Right ventricle myocardium superior (tissue), 1 donor: ENCODE measurements at regions not wholly inside any gene's neighbourhood (a gene's known extent, or its start where the extent isn't known, plus 50 kb on each side); places are given as distances from the start of the nearest gene placed in this dataset.
A peak's percentile ranks its signal among the peaks of the same experiment; 100 is the strongest.
"Not testable (repeated sequence)": the region's sequence is repeated elsewhere in the genome, so short reads cannot be mapped to it uniquely, and the experiment has no call there.

ENCODE experiments used
- ATAC-seq: fragments of 200-7000 bp; cut with Tn5 transposase; one replicate; pipeline ENCODE4 v1.9.1; 2020; ENCODE audit warnings: mild to moderate bottlenecking; ENCODE audit not compliant: poor library complexity
- DNase-seq: peaks from one replicate; pipeline ENCODE4 v3.0.0-alpha.2; 2020
- intact Hi-C: fragments of 100-400 bp; cut with DNase I; formaldehyde crosslinking; loops from one replicate; pipeline ENCODE4 v1.11.2; 2022
- donor health status: DM: no; HTN: yes; CAD: no; lungs with severe emphysema.

DNA sequence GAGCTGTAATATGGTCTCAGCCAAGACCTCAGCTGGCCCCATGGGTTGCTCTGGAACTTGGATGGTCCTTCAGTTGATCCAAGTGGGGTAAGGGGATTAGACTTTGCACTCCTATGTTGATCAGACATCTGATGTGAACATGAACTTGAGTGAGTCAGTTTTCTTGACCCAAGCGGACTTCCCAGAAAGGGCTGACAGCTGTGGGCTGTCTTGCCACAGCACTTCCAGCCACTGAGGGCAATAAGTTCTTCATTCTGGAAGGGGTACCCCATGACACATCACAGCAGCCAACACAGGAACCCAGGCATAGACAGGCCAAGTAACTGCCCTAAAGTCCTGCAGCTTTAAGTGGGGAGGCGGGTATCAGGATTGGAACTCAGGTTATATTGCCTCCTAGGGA is 93.9 kb upstream of the USP24 start:
- intact Hi-C loops = no loop called here
- no peak for DNase-seq
- ATAC-seq = no peak

DNA sequence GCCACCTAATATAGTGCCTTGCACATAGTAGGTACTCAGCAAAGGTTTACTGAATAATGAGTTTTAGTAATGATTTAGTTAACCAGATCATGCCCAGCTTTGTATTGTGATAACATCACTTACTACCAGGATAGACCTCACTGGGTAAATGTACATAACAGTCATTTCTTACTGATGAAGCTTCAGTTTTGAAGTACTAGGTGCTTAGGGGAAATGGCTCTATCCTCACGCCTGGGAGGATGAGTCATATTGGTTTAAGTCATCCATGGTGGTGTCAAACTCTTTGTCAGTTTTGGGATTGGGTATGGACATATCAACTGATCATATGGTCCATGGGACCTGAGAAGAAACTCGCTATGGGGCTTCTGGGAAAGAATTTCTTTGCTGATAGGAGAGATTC is 90.6 kb upstream of the USP24 start:
- DNase-seq (no peak), ATAC-seq (no peak)
- intact Hi-C loops = no loop called here

DNA sequence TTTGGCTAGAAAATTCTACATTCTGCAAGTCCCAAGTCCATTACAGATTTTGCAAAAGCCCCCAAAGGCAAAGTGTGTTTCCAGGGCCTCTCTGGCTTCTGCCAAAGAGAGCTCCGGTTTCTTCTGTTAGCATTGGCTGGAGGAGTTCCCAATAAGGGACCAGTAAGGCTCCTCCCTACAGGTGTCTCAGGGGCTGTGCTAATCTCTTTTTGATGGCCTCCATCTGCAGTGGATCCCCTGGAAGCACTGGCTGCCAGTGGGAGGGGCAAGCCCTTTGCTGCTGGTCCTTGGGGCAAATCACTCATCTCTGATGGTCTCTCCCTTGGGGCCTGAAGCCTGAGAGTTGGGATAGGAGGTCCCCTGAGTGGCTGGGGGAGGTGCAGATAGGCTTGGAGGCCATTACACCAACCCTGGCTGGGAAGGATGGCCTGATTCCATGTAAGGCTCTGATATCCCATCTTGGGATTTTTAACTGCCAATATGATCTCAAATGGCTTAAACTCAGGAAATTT is 89.1 kb upstream of the USP24 start:
- DNase-seq = peak; percentile 64
- intact Hi-C loops = no loop called here
- peak; percentile 77 for ATAC-seq

DNA sequence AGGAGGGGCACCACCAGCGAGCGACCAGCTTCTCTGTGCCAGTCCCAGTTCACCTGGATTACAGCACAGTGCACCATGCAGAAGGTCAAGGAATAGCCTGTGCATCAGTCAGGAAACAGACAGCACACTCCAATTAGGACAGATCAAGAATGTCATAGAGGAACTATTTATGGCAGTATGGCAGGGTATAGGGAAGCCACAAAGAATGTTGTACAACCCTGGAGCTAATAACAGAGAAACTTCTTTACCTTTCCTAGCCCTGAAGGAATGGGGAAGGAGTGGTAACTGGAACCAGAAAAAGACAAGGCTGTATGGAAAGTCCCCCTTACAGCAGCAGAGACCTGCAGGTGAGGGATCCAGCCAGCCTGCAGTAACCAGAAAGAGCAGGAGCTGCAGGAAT is 87.8 kb upstream of the USP24 start:
- intact Hi-C loops = no loop called here
- DNase-seq (no peak), ATAC-seq (no peak)

DNA sequence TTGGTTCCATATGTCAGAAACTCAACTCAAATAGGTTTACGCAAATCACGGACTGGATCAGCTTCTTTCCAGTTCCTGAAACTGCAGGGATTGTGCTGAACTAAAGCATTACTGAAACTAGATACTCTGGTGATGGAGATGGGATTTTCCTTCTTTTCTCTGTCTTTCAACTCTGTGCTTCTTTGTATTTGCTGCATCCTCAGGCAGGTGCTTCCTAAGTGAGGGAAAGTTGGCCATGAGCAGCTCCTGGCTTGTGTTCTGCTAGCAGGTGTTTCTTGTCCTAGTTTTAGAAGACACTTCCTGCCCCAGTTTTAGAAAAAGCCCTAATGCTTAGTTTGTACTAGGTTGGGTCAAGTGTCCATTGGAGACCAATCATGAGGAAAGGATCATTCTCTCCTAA is 86.7 kb upstream of the USP24 start:
- ATAC-seq = peak; percentile 19
- no peak for DNase-seq
- intact Hi-C loops = no loop called here

DNA sequence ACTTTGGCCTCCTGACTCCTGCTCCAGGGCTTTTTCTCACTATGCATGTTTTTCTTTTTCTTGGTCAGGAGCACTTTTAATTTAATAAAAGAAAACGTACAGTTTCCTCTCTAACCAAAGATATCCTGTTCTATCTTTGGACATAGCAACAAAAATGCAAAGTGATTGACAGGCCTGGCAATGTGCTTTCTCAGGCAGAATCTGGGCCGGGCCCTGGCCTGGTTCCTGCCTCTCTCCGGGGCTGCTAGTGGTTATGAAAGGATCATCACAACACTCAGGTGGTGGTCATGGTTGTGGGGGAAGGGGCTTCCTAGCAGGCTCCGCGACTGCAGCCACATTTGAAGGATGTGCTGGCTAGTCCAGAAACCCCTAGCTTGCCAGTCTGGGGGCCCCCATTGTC is 85.8 kb upstream of the USP24 start:
- DNase-seq (peak; percentile 46), ATAC-seq (no peak)
- intact Hi-C loops = no loop called here

DNA sequence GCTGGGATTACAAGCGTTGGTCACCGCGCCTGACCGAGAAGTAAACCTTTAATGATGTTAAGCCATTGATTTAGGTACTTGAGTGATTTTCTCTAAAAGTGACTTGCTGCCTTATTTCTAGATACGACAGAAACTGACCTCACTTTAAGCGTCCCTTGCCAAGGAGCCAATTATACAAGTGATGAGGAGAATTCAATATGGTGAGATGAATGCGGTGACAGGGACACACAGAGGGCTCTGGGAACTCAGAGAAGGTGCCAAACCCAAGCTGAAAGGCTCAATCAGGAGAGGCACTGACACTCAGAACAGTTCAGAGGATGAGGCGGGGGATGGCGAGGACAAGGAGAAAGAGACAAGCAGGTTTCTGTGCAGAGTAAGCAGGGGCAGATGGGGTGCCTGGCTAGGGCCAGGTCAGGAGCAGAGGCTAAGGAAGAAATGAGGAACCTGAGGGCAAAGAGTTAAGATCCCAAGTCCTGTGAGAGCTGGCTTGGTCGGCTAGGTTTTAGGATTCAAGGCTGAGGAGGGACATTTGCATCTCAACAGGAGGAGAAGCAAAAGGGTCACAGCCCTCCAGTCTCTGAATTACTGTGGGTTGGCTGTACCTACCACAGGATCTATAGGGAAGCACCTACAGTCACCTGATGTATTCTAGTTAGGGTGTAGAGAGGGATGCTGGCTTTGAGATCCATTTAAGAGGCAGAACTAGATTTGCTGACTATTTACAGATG is 83.2 kb upstream of the USP24 start:
- ATAC-seq (no peak), DNase-seq (no peak)
- intact Hi-C loops = no loop called here

DNA sequence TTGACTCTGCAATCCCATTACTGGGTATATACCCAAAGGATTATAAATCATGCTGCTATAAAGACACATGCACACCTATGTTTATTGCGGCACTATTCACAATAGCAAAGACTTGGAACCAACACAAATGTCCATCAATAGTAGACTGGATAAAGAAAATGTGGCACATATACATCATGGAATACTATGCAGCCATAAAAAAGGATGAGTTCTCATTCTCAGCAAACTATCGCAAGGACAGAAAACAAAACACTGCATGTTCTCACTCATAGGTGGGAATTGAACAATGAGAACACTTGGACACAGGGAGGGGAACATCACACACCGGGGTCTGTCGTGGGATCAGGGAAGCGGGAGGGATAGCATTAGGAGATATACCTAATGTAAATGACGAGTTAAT is 81.1 kb upstream of the USP24 start:
- ATAC-seq, intact Hi-C loops, DNase-seq: not testable (repeated sequence)

DNA sequence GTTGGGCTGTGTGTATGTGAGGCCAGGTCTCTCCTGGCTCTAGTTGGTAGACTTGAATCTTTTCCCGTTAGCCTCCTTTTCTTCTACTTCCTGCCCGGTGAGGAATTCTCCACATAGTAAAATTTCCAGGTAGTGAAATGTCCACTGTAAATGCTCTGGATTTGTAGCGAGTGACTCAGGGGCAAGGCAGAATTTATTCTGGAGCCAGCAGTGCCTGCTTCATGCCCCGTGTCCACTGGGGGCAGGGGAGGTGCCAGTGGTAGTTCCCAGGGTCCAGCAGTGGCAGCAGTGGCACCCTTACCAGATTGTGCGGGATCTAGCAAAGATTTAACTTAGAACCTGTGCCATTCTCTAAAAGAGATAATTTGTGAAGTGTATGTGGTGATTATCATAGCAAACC is 74.5 kb upstream of the USP24 start:
- ATAC-seq (no peak), DNase-seq (no peak)
- intact Hi-C loops = no loop called here

DNA sequence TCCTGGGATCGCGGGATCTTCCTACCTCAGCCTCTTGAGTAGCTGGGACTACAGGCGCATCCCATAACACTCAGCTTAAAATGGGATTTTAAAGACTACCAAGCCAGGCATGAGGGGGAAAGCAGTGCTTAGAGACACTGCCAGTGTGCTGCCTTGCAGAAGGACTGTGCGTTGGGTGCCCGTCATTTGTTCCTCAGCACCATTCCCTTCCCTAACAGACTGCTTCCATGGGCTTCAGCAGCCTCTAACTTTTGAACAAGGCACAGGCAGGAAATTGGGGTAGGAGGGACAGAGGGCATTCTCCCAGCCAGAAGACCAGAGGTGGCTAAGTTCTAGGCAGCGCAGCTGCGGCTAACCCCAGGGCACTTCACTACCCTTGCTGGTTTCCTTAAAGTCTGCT is 73.9 kb upstream of the USP24 start:
- intact Hi-C loops = no loop called here
- ATAC-seq (no peak), DNase-seq (no peak)

DNA sequence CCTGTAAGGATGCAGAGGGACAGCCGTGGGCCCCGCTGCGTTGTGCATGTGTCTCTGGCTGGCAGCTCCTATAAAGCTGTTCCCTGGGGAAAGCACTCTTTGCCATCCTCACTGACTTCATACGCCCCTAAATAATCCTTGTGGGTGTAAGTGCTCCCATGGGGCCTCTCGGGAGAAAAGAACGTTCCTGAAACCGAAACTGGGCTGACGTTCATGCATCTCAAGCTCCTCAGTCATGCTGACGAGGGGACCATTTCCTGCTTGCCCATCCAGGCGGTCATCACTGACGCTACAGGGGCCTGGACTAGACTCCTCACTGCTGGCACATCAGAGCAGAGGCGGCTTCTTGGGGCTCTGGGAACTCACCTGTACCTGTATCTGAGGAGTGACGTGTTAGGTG is 73.1 kb upstream of the USP24 start:
- no peak for DNase-seq
- intact Hi-C loops = no loop called here
- ATAC-seq = no peak

DNA sequence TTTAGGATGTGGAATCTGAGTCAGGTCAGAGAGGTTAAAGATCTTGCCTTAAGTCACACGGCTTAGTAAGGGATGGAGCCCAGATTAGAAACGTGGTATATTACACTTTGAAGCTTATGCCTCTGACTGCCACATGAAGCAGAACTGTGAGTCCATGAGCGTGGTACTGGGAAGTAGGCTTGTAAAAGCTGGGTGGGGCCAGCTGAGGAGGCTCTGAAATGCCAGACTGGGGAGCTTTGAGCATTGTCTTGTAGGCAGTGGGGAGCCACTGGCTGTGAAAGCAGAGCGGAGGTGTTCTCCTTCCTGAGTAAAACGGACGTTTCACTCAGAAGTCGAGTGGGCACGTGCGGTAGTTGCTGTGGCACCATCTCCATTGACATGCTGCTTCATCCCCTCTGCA is 72.6 kb upstream of the USP24 start:
- intact Hi-C loops = no loop called here
- no peak for ATAC-seq
- DNase-seq = no peak

DNA sequence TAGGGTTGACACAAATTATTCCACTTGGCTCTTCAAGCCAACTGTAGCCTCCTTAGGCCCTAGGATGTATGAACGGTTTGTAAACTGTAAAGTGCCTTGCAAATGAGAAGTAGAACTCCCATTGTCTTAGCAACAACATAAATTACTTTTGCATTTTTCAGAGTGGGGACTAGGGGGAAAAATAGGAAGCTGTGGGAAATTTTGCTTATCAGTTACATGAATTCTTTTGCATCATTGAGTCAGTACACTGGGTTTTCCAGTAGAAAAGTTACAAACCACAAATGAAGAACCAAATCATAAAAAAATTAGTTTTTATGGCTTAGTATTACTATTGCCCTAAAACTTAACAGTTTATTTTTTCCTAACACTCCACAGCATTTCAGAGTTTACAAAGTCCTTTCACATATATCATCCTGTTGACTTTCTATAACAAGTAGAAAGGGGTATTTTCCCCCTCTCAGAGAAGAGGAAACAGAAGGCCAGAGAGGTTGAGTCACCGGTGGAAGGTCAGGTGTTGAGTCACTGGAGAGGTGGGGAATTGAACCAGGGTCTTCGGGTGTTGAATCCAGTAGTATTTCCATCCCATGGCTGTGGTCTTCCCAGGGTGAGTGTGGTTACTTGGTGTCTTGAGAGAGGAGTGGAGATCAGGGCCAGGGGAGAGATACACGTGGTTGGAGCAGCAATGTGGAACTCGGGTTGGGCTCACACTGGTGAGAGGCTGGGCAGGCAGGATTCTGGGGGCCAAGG is 71.9 kb upstream of the USP24 start:
- DNase-seq (no peak), ATAC-seq (no peak)
- intact Hi-C loops = no loop called here

DNA sequence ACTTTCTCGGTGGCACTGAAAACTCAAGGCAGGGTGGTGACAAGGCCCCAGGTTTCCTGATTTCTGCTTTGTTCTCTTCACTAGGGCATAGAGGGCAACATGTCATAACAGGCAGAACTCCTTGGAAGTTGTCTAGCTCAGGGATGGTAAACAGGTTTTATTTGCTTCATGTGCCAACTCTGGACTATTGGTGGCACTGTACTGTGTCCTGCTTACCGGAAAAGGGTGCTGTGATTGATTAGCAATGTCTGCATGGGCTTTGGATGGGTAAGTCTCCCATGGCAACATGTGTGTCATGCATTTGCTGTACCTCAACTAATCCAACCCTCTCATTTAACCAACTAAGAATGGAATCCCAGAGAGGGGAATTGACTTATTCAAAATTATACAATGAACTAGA is 70.7 kb upstream of the USP24 start:
- DNase-seq (no peak), ATAC-seq (no peak)
- intact Hi-C loops = loop anchor here (2.0 kb wide), 1 partner anchor 1299 kb away; no protein-coding TSS in a partner anchor

DNA sequence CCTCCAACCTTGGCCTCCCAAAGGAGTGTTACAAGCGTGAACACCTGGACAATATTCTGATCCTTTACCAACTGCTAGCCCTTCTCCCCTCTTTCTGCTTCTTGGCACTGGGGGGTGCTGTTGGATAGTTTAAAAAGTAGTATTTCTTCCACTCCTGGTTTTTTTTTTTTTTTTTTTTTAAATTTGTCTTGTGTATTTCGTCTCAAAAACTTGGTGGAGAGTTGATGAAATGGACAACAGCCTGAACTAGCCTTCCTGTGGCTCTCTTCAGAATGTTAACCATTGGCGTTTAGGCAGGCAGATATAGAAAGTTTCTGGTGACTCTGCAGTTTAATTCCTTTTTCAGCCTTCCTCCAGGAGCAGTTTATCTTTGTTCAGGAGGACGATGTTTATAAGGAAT is 69.7 kb upstream of the USP24 start:
- ATAC-seq (peak; percentile 81), DNase-seq (no peak)
- intact Hi-C loops = loop anchor here (2.0 kb wide), 1 partner anchor 1300 kb away; no protein-coding TSS in a partner anchor

DNA sequence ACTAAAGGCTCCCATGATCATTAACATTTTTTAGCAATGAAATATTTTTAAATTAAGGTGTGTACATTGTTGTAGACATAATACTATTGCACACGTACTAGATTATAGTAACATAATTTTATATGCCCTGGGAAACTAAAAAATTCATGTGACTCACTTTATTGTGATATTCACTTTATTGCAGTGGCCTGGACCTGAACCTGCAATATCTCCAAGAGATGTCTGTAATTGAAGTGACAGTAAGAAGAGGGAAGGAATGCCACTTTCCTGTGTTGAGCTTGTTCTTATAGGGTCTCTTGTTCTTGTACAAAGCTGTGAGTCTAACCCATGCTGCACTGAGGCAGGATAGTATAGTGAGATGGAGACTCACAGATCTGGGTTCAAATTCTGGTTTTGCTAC is 66.9 kb upstream of the USP24 start:
- no peak for ATAC-seq
- no peak for DNase-seq
- intact Hi-C loops = no loop called here

DNA sequence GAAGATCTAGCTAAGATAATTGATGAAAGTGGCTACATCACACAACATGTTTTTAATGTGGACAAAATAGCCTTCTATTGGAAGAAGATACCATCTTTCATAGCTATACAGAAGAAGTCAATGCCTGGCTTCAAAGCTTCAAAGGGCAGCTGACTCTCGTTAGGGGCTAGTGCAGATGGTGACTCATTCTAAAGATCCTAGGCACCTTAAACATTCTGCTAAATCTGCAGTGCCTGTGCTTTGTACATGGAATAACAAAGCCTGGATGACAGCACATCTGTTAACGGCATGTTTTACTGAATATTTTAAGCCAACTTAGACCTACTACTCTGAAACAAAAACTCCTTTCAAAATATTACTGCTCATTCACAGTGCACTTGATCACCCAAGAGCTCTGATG is 65.6 kb upstream of the USP24 start:
- intact Hi-C loops = no loop called here
- DNase-seq (no peak), ATAC-seq (no peak)

DNA sequence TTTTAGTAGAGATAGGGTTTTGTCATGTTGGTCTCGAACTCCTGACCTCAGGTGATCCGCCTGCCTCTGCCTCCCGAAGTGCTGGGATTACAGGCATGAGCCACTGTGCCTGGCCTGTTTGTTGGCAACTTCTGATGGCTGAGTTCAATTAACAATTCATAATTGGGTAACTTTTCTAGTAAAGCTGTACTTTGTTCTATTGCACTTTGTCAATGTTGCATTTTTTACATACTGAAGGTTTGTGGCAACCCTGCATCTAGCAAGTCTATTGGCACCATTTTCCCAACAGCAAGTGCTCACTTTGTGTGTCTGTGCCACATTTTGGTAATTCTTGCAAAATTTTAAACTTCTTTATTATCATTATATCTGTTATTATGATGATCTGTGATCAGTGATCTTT is 64.5 kb upstream of the USP24 start:
- intact Hi-C loops = loop anchor here (10.0 kb wide), 1 partner anchor 65 kb away; the partner anchor contains the start of gene USP24
- no peak for DNase-seq
- ATAC-seq = no peak

DNA sequence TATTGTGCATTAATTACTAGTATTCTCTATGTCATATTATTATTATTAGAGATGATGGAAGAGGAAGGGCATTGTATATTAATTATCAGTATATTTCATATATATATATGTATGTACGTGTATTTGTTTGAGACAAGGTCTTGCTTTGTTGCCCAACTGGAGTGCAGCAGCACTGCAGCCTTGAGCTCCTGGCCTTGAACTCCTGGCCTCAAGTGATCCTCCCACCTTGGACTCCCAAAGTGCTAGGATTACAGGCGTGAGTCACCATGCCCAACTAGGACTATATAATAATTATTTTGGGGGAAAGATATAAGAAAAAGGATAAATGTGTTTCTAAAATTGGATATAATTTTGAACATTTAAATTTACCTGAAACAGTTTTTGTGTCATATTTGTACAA is 63.2 kb upstream of the USP24 start:
- no peak for ATAC-seq
- intact Hi-C loops = loop anchor here (10.0 kb wide), 1 partner anchor 64 kb away; the partner anchor contains the start of gene USP24

More for the DNA sequence above, 63.2 kb upstream of the USP24 start:
- no peak for DNase-seq
